Motor neuron (in vitro differentiated cells): ENCODE measurements at regions not wholly inside any gene's neighbourhood (a gene's known extent, or its start where the extent isn't known, plus 50 kb on each side); places are given as distances from the start of the nearest gene placed in this dataset.
A peak's percentile ranks its signal among the peaks of the same experiment; 100 is the strongest.

ENCODE experiments used
- ATAC-seq, 8 experiments: fragments of 200-7000 bp; cut with Tn5 transposase; replicated peaks in 6 of 8; 2 replicates each; pipeline ENCODE4 v1.8.0; 2021; ENCODE audit warnings: mild to moderate bottlenecking in 8 of 8, moderate library complexity in 8 of 8
- H3K27ac ChIP-seq, 2 donors: fragments of 250-450 bp; sonication (Bioruptor Pico); 2 replicates each; pipeline ENCODE4 v1.9.0; 2021; ENCODE audit warnings: antibody characterized with exemption in 2 of 2, mild to moderate bottlenecking in 2 of 2, moderate library complexity in 1 of 2
- H3K4me1 ChIP-seq, 2 donors: fragments of 250-450 bp; sonication (Bioruptor Pico); replicated peaks in 1 of 2; 2 replicates each; pipeline ENCODE4 v1.6.1; 2021; ENCODE audit warnings: antibody characterized with exemption in 2 of 2, mild to moderate bottlenecking in 2 of 2, moderate library complexity in 1 of 2
- H3K4me3 ChIP-seq, 5 donors: fragments of 250-450 bp; sonication (Bioruptor Pico); 2 replicates each; pipeline ENCODE4 v1.9.0; 2021; ENCODE audit warnings: antibody characterized with exemption in 5 of 5, mild to moderate bottlenecking in 5 of 5, moderate library complexity in 4 of 5
- WGBS, 10 experiments: fragments of 450-650 bp; shearing (Covaris generic); methylation state at CpG; one replicate each; pipeline ENCODE4 v1.0.0; 2022; 5-methylcytosine and 5-hydroxymethylcytosine counted together
- in situ Hi-C, 9 experiments: fragments of 400-800 bp; cut with MboI; loops; one replicate each; pipeline ENCODE4 v1.15.0; 2021; ENCODE audit warnings: low sequenced_read_pairs in 9 of 9, low pct_unique_long_range_greater_than_20kb in 2 of 9; ENCODE audit not compliant: unreplicated experiment in 9 of 9

GRCh38 chr10:128237710-128238109 lies 111.5 kb upstream of the MKI67 start:
- no peak for ATAC-seq
- WGBS, 10 experiments = 0 to 74% (median 17%) methylated on average over 1 to 4 of the region's 5 CpGs; no CpG with 5 or more reads in 5 of the 10 experiments
- Histone ChIP-seq H3K4me1 (peaks cover 14 to 25% of the 10 kb centered on the region in 2 donors), H3K27ac (no peak overlapping the region), H3K4me3 (no peak overlapping the region)
- in situ Hi-C loops = no loop called here

GRCh38 chr10:128241023-128241422 lies 114.8 kb upstream of the MKI67 start:
- peaks cover 14 to 25% of the 10 kb centered on the region in 2 donors for H3K4me1 ChIP-seq
- 33 to 83% (median 58%) methylated on average over 1 to 7 of the region's 7 CpGs; no CpG with 5 or more reads in 5 of the 10 experiments for WGBS, 10 experiments
- in situ Hi-C loops = no loop called here
- ATAC-seq = peak in 5 of 8 experiments; percentile 59 to 90 (median 87)
- peak overlapping the region; percentile 12 to 45 for H3K27ac ChIP-seq
- H3K4me3 ChIP-seq = no peak overlapping the region

GRCh38 chr10:128242641-128243040 lies 116.4 kb upstream of the MKI67 start:
- Histone ChIP-seq H3K4me3 (no peak overlapping the region), H3K27ac (no peak overlapping the region), H3K4me1 (peaks cover 14 to 25% of the 10 kb centered on the region in 2 donors)
- no peak for ATAC-seq
- in situ Hi-C loops = no loop called here
- 30 to 94% methylated on average over 2 to 3 of the region's 10 CpGs; no CpG with 5 or more reads in 8 of the 10 experiments for WGBS, 10 experiments

GRCh38 chr10:128245026-128245425 lies 118.8 kb upstream of the MKI67 start:
- 0 to 100% (median 43%) methylated on average over 1 to 4 of the region's 5 CpGs; no CpG with 5 or more reads in 2 of the 10 experiments for WGBS, 10 experiments
- Histone ChIP-seq H3K27ac (no peak overlapping the region), H3K4me3 (no peak overlapping the region), H3K4me1 (peaks cover 9 to 21% of the 10 kb centered on the region in 2 donors)
- in situ Hi-C loops = no loop called here
- no peak for ATAC-seq

GRCh38 chr10:128247576-128247975 lies 121.4 kb upstream of the MKI67 start:
- no peaks in the 10 kb centered on the region for H3K4me1 ChIP-seq
- 0 to 80% (median 25%) methylated on average over 1 to 5 of the region's 8 CpGs; no CpG with 5 or more reads in 5 of the 10 experiments for WGBS, 10 experiments
- no peak overlapping the region for H3K4me3 ChIP-seq
- no peak for ATAC-seq
- in situ Hi-C loops = no loop called here
- H3K27ac ChIP-seq = no peak overlapping the region

GRCh38 chr10:128254476-128254875 lies 128.3 kb upstream of the MKI67 start:
- in situ Hi-C loops = loop anchor here in 5 of 9 experiments (25.0 kb wide), 6 partner anchors 258 to 1733 kb away; partner anchors contain the start of gene EBF3 (in 1 of the 5)
- ATAC-seq = no peak
- Histone ChIP-seq H3K4me1 (no peaks in the 10 kb centered on the region), H3K27ac (no peak overlapping the region), H3K4me3 (no peak overlapping the region)
- 17 to 100% (median 60%) methylated on average over 1 to 2 of the region's 2 CpGs; no CpG with 5 or more reads in 2 of the 10 experiments for WGBS, 10 experiments

- ATAC-seq = no peak
- 34 to 100% (median 85%) methylated on average over 1 to 2 of the region's 2 CpGs; no CpG with 5 or more reads in 1 of the 10 experiments for WGBS, 10 experiments
- Histone ChIP-seq H3K4me3 (no peak overlapping the region), H3K4me1 (no peaks in the 10 kb centered on the region), H3K27ac (no peak overlapping the region)
- in situ Hi-C loops = loop anchor here in 5 of 9 experiments (25.0 kb wide), 6 partner anchors 255 to 1730 kb away; partner anchors contain the start of gene EBF3 (in 1 of the 5)
Measured at GRCh38 chr10:128257428-128257827, 131.2 kb upstream of the MKI67 start.

- in situ Hi-C loops = loop anchor here in 5 of 9 experiments (25.0 kb wide), 6 partner anchors 254 to 1729 kb away; partner anchors contain the start of gene EBF3 (in 1 of the 5)
- Histone ChIP-seq H3K27ac (no peak overlapping the region), H3K4me3 (no peak overlapping the region), H3K4me1 (no peaks in the 10 kb centered on the region)
- no peak for ATAC-seq
- WGBS, 10 experiments = 7 to 100% (median 50%) methylated on average over 2 to 3 of the region's 3 CpGs; no CpG with 5 or more reads in 1 of the 10 experiments
Measured at GRCh38 chr10:128258421-128258976, 132.3 kb upstream of the MKI67 start.

- WGBS, 10 experiments = 3 to 55% (median 20%) methylated on average over 4 to 13 of the region's 13 CpGs
Measured at GRCh38 chr10:128263891-128264688, 137.9 kb upstream of the MKI67 start.

GRCh38 chr10:128265596-128265995 lies 139.4 kb upstream of the MKI67 start:
- Histone ChIP-seq H3K27ac (no peak overlapping the region), H3K4me3 (no peak overlapping the region), H3K4me1 (peaks cover 11 to 12% of the 10 kb centered on the region in 2 donors)
- in situ Hi-C loops = loop anchor here in 5 of 9 experiments (25.0 kb wide), 6 partner anchors 247 to 1722 kb away; partner anchors contain the start of gene EBF3 (in 1 of the 5)
- ATAC-seq = no peak
- WGBS, 10 experiments = 0 to 95% (median 41%) methylated on average over 1 to 15 of the region's 32 CpGs; no CpG with 5 or more reads in 2 of the 10 experiments

More at GRCh38 chr10:128263891-128264688, 137.9 kb upstream of the MKI67 start:
- Histone ChIP-seq H3K4me1 (peaks cover 11 to 12% of the 10 kb centered on the region in 2 donors), H3K4me3 (no peak overlapping the region), H3K27ac (no peak overlapping the region)
- in situ Hi-C loops = loop anchor here in 5 of 9 experiments (25.0 kb wide), 6 partner anchors 248 to 1723 kb away; partner anchors contain the start of gene EBF3 (in 1 of the 5)
- peak; percentile 61 to 97 (median 74) for ATAC-seq

GRCh38 chr10:128267581-128267980 lies 141.4 kb upstream of the MKI67 start:
- Histone ChIP-seq H3K4me3 (no peak overlapping the region), H3K27ac (no peak overlapping the region), H3K4me1 (peaks cover 11 to 12% of the 10 kb centered on the region in 2 donors)
- in situ Hi-C loops = loop anchor here in 5 of 9 experiments (25.0 kb wide), 6 partner anchors 245 to 1720 kb away; partner anchors contain the start of gene EBF3 (in 1 of the 5)
- WGBS, 10 experiments = 15 to 79% (median 54%) methylated on average over 2 to 5 of the region's 5 CpGs; no CpG with 5 or more reads in 2 of the 10 experiments
- peak in 4 of 8 experiments; percentile 16 to 35 (median 22) for ATAC-seq

- Histone ChIP-seq H3K4me1 (peaks cover 11 to 12% of the 10 kb centered on the region in 2 donors), H3K27ac (no peak overlapping the region), H3K4me3 (no peak overlapping the region)
- ATAC-seq = peak; percentile 47 to 95 (median 92)
- WGBS, 10 experiments = 0 to 100% (median 14%) methylated on average over 1 to 16 of the region's 25 CpGs; no CpG with 5 or more reads in 2 of the 10 experiments
- in situ Hi-C loops = loop anchor here in 5 of 9 experiments (25.0 kb wide), 6 partner anchors 244 to 1719 kb away; partner anchors contain the start of gene EBF3 (in 1 of the 5)
Measured at GRCh38 chr10:128268015-128268722, 141.9 kb upstream of the MKI67 start.
